ENCODE measurements at regions not wholly inside any gene's neighbourhood (a gene's known extent, or its start where the extent isn't known, plus 50 kb on each side); places are given as distances from the start of the nearest gene placed in this dataset.

- Mint-ChIP-seq H3K27ac (no peak overlapping the region), H3K27me3 (ENCODE audit: low read depth) (peaks cover 6% of the 10 kb centered on the region), H3K36me3 (ENCODE audit: low read depth) (no peaks in the 10 kb centered on the region), H3K4me3 (no peak overlapping the region), H3K9me3 (no peaks in the 10 kb centered on the region), H3K4me1 (ENCODE audit: low read depth) (no peaks in the 10 kb centered on the region)
- CTCF ChIA-PET = no interaction called here
- no peak for DNase-seq
- intact Hi-C loops (cut with micrococcal nuclease) = no loop called here
Measured at GRCh38 chr15:88747111-88747510, 56.1 kb upstream of the ACAN start.

GRCh38 chr15:88747631-88748030 is 55.6 kb upstream of the ACAN start:
- H3K4me3 Mint-ChIP-seq = no peak overlapping the region
- no peak overlapping the region for H3K27ac Mint-ChIP-seq
- CTCF ChIA-PET = no interaction called here
- H3K4me1 Mint-ChIP-seq (ENCODE audit: low read depth) = no peaks in the 10 kb centered on the region
- no peak for DNase-seq
- no peaks in the 10 kb centered on the region for H3K36me3 Mint-ChIP-seq (ENCODE audit: low read depth)
- H3K9me3 Mint-ChIP-seq = no peaks in the 10 kb centered on the region
- intact Hi-C loops (cut with micrococcal nuclease) = no loop called here
- H3K27me3 Mint-ChIP-seq (ENCODE audit: low read depth) = peaks cover 3% of the 10 kb centered on the region

- Mint-ChIP-seq H3K36me3 (ENCODE audit: low read depth) (no peaks in the 10 kb centered on the region), H3K4me3 (no peak overlapping the region), H3K4me1 (ENCODE audit: low read depth) (no peaks in the 10 kb centered on the region), H3K27me3 (ENCODE audit: low read depth) (peaks cover 2% of the 10 kb centered on the region), H3K9me3 (no peaks in the 10 kb centered on the region), H3K27ac (no peak overlapping the region)
- no peak for DNase-seq
- intact Hi-C loops (cut with micrococcal nuclease) = no loop called here
- CTCF ChIA-PET = no interaction called here
Measured at GRCh38 chr15:88748081-88748480, 55.2 kb upstream of the ACAN start.

- no peak overlapping the region for H3K27ac Mint-ChIP-seq
- CTCF ChIA-PET = no interaction called here
- H3K27me3 Mint-ChIP-seq (ENCODE audit: low read depth) = peaks cover 2% of the 10 kb centered on the region
- H3K4me3 Mint-ChIP-seq = no peak overlapping the region
- H3K4me1 Mint-ChIP-seq (ENCODE audit: low read depth) = no peaks in the 10 kb centered on the region
- no peaks in the 10 kb centered on the region for H3K9me3 Mint-ChIP-seq
- intact Hi-C loops (cut with micrococcal nuclease) = no loop called here
- no peaks in the 10 kb centered on the region for H3K36me3 Mint-ChIP-seq (ENCODE audit: low read depth)
- no peak for DNase-seq
Measured at GRCh38 chr15:88748651-88749050, 54.6 kb upstream of the ACAN start.

GRCh38 chr15:88749699-88750098 is 53.5 kb upstream of the ACAN start:
- no peak overlapping the region for H3K27ac Mint-ChIP-seq
- no peaks in the 10 kb centered on the region for H3K9me3 Mint-ChIP-seq
- intact Hi-C loops (cut with micrococcal nuclease) = no loop called here
- no peaks in the 10 kb centered on the region for H3K4me1 Mint-ChIP-seq (ENCODE audit: low read depth)
- no peak for DNase-seq
- H3K27me3 Mint-ChIP-seq (ENCODE audit: low read depth) = peaks cover 2% of the 10 kb centered on the region
- no peak overlapping the region for H3K4me3 Mint-ChIP-seq
- no peaks in the 10 kb centered on the region for H3K36me3 Mint-ChIP-seq (ENCODE audit: low read depth)
- CTCF ChIA-PET = no interaction called here

- H3K36me3 Mint-ChIP-seq (ENCODE audit: low read depth) = no peaks in the 10 kb centered on the region
- no peaks in the 10 kb centered on the region for H3K9me3 Mint-ChIP-seq
- no peak overlapping the region for H3K4me3 Mint-ChIP-seq
- DNase-seq = no peak
- no peaks in the 10 kb centered on the region for H3K4me1 Mint-ChIP-seq (ENCODE audit: low read depth)
- H3K27ac Mint-ChIP-seq = no peak overlapping the region
- peaks cover 2% of the 10 kb centered on the region for H3K27me3 Mint-ChIP-seq (ENCODE audit: low read depth)
- intact Hi-C loops (cut with micrococcal nuclease) = no loop called here
- CTCF ChIA-PET = no interaction called here
Measured at GRCh38 chr15:88752501-88752900, 50.7 kb upstream of the ACAN start.

GRCh38 chr15:88752951-88753350 is 50.3 kb upstream of the ACAN start:
- intact Hi-C loops (cut with micrococcal nuclease) = no loop called here
- H3K27me3 Mint-ChIP-seq (ENCODE audit: low read depth) = peaks cover 2% of the 10 kb centered on the region
- no peak for DNase-seq
- H3K4me1 Mint-ChIP-seq (ENCODE audit: low read depth) = no peaks in the 10 kb centered on the region
- no peak overlapping the region for H3K27ac Mint-ChIP-seq
- no peaks in the 10 kb centered on the region for H3K9me3 Mint-ChIP-seq
- no peak overlapping the region for H3K4me3 Mint-ChIP-seq
- H3K36me3 Mint-ChIP-seq (ENCODE audit: low read depth) = no peaks in the 10 kb centered on the region
- CTCF ChIA-PET = no interaction called here
